GM18951 (cell line): ENCODE measurements at regions not wholly inside any gene's neighbourhood (a gene's known extent, or its start where the extent isn't known, plus 50 kb on each side); places are given as distances from the start of the nearest gene placed in this dataset.

Source experiments
- POLR2A ChIP-seq: IDR thresholded peaks from 4 replicates; pipeline ENCODE4 v1.6.1; 2011; ENCODE audit warnings: mild to moderate bottlenecking; ENCODE audit not compliant: insufficient read length, insufficient read depth; ENCODE audit errors: extremely low read depth
- in situ Hi-C: fragments of 300-500 bp; cut with MboI; formaldehyde crosslinking; loops from one replicate; pipeline ENCODE4 v1.12.0; 2022; ENCODE audit warnings: low sequenced_read_pairs, mixed read lengths, inconsistent platforms; ENCODE audit not compliant: unreplicated experiment

GRCh38 chr4:163077680-163078079 is 89.0 kb downstream of the NAF1 start:
- in situ Hi-C loops = no loop called here
- no peak for TF ChIP-seq POLR2A

DNA sequence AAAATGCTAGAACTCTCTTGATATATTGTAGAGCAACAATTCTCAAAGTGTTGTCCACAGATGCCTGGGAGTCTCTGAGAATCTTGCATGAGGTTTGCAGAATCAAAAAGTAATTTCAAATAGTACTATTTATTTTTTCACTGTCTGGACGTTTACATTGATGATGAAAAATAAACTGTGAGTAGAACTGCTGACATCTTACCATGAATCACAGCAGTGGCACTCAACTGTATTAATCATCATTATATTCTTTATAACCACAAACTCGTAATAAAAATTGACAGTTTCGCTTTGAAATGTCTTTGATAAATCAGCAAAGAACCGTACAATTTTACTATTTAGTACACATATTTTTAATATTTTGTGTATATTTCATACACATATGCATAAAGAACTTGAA is 94.5 kb downstream of the NAF1 start:
- no peak for TF ChIP-seq POLR2A
- in situ Hi-C loops = loop anchor here (25.0 kb wide), 1 partner anchor 265 kb away; the partner anchor contains the start of genes NPY1R and NPY5R

DNA sequence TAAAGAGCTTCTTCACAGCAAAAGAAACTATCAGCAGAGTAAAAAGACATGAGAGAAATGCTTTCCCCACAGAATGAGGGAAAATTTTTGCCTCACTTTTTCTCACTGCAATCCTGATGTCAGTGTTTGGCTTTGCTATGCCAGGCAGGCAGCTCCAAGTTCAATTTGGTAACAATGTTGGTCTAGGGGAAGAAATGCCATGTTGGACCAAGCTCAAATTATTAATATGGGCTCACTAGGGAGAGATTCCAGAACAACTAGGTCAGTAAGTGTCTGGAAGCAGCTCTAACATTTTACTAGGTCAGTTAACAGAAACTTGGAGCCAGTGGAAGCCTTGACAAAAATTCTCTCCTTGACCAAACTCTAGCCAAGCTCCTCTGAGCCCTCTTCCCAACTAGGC is 95.4 kb downstream of the NAF1 start:
- in situ Hi-C loops = loop anchor here (25.0 kb wide), 1 partner anchor 266 kb away; the partner anchor contains the start of genes NPY1R and NPY5R
- no peak for TF ChIP-seq POLR2A

- no peak for TF ChIP-seq POLR2A
- in situ Hi-C loops = loop anchor here (25.0 kb wide), 1 partner anchor 267 kb away; the partner anchor contains the start of genes NPY1R and NPY5R
These were observed 96.7 kb downstream of the NAF1 start for GRCh38 chr4:163070023-163070422.

- in situ Hi-C loops = loop anchor here (25.0 kb wide), 1 partner anchor 273 kb away; the partner anchor contains the start of genes NPY1R and NPY5R
- no peak for TF ChIP-seq POLR2A
These were observed 102.8 kb downstream of the NAF1 start for GRCh38 chr4:163063891-163064290.

GRCh38 chr4:163048447-163048846 is 118.2 kb downstream of the NAF1 start:
- in situ Hi-C loops = loop anchor here (25.0 kb wide), 1 partner anchor 561 kb away; no protein-coding TSS in a partner anchor
- no peak for TF ChIP-seq POLR2A

- in situ Hi-C loops = loop anchor here (25.0 kb wide), 1 partner anchor 555 kb away; no protein-coding TSS in a partner anchor
- no peak for TF ChIP-seq POLR2A
These were observed 124.4 kb downstream of the NAF1 start for GRCh38 chr4:163042306-163042705.

GRCh38 chr4:163017135-163017534 is 149.6 kb downstream of the NAF1 start:
- TF ChIP-seq POLR2A = no peak
- in situ Hi-C loops = no loop called here

DNA sequence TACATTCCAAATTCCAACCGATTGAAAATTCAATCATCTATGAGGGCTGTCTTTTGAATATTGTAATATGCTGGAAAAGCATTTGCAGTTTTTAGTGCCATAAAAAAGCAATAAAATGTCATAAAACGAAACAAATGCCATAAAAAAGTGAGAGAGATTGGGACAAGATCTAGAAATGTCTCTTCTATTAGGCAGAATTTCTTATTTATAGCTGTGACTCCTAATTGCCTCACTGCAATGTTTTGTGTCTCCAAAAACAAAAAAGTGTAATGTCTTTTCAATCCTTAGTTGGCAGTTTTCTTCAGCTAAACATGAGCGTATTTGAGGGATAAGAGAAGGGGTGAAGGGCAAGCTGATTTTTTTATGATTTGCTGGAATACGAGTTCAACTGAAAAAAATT is 153.9 kb downstream of the NAF1 start:
- in situ Hi-C loops = no loop called here
- no peak for TF ChIP-seq POLR2A

GRCh38 chr4:163003979-163004378 is 162.7 kb downstream of the NAF1 start:
- in situ Hi-C loops = no loop called here
- TF ChIP-seq POLR2A = no peak

GRCh38 chr4:162988530-162988929 is 178.2 kb downstream of the NAF1 start:
- in situ Hi-C loops = no loop called here
- TF ChIP-seq POLR2A = no peak

DNA sequence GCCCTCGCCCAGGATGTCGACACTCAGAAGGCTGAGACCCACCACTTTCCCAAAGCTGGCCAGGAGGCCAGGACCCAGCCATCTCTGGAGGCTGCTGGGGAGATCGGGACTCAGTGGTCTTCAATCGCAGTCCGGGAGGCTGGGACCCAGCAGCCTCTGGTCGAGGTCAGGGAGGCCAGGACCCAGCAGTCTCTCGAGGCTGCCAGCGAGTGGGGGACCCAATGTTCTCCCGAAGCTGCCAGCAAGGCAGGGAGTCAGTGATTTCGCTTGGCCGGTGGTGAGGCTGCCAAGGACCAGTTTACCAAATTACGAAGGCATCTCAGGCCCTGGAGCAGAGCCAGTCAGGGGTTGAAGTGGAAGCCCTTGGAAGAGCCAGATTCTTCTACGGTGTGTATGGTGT is 181.6 kb downstream of the NAF1 start:
- TF ChIP-seq POLR2A = no peak
- in situ Hi-C loops = no loop called here

DNA sequence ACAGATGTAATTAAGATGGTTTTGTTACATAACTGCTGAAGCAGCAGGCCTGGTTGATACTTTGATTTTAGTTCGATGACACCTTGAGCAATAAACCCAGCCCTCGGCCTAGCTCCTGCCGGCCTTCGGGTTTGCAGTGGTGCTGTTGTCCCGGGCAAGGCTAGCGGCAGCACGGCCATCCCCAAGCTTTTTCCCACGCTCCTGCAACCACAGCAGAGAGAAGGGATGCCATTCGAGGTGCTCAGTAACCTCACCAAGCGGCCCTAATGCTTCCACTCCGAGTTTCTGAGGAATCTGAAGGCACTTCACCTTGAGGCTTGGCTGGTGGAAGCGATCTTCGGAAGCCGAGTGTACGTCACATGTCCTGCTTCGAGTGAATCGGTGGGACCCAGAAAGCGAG is 182.1 kb downstream of the NAF1 start:
- in situ Hi-C loops = no loop called here
- TF ChIP-seq POLR2A = no peak

- no peak for TF ChIP-seq POLR2A
- in situ Hi-C loops = no loop called here
These were observed 184.9 kb downstream of the NAF1 start for GRCh38 chr4:162981823-162982222.

- in situ Hi-C loops = no loop called here
- TF ChIP-seq POLR2A = no peak
These were observed 188.3 kb downstream of the NAF1 start for GRCh38 chr4:162978398-162978797.
